HG02623 (cell line): ENCODE measurements at regions not wholly inside any gene's neighbourhood (a gene's known extent, or its start where the extent isn't known, plus 50 kb on each side); places are given as distances from the start of the nearest gene placed in this dataset.
"Not testable (repeated sequence)": the region's sequence is repeated elsewhere in the genome, so short reads cannot be mapped to it uniquely, and the experiment has no call there.

ENCODE experiments used
- ATAC-seq: cut with Tn5 transposase; IDR thresholded peaks from one replicate; pipeline ENCODE4 v1.9.1; 2021; ENCODE audit warnings: moderate library complexity; ENCODE audit not compliant: unreplicated experiment

DNA sequence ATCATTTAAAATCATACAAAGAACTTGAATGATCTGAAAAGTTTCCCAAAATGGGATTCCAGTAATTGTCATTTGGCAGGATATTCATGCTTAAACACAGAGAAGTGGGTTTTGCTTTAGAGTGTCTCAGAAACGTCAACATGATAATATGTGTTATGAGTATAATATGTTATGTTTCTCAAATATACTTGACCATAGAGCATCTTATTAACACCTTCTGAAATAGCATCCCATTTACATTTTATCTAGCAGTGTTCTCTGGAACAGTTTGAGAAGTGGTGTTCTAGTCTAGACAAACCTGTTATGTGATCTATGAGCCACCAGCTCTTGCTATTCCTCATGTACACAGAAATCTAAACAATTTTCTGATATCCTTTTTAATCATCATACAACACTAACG, 588.8 kb upstream of the PBX1 start:
- no peak for ATAC-seq

DNA sequence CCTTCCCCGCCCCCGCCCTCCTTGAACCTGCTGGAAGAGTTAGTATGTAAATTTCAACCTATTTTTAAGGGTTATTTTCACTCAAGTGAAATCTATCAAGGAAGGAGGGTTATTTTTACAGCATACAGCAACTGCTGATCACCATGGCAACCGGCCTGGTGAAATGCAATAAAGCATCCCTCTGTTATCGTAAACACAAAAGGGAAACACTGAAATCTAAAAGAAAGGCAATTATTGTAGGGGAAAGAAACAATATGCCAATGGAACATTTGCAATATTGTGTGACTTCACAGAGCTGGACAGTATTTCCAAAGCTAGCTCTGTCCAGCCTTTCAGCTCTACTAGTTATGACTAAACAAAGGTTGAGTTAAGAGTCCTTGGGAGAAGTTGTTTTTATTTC, 588.3 kb upstream of the PBX1 start:
- ATAC-seq: no peak

DNA sequence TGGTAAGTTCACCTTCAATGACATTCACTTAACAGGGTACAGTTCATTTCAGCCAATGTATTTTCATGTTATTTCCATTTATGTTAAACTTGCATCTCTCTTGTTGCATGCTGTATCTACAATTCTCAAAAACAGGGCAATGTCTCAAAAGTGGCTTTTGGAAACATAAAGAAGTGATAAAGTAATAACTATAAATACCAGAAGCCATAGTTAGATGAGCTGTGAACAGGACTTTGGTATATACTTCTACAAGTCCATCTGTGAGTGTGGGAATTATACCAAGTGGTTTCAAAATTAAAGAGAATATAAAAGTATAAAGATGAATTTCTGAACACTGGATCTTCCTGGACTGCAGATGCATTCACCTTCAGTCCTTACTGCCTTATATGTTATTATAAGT, 585.4 kb upstream of the PBX1 start:
- ATAC-seq: no peak

DNA sequence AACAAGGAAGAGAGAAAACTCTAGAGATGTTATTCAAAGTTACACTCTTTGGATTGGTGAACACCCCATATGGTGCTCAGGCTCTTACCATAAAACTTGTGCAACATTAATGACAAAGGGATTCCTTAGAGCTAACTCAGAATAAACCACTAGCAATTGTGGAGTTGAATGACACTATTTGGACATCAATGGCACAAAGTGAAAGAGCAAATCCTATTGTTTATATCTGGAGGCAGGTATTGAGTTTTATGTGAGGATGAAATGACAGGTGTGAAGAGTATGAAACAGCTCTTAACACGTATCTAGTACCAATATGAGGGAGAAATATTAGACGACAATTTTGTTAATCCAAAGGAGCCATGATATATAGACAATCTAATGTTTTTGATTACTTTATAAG, 584.9 kb upstream of the PBX1 start:
- no peak for ATAC-seq

DNA sequence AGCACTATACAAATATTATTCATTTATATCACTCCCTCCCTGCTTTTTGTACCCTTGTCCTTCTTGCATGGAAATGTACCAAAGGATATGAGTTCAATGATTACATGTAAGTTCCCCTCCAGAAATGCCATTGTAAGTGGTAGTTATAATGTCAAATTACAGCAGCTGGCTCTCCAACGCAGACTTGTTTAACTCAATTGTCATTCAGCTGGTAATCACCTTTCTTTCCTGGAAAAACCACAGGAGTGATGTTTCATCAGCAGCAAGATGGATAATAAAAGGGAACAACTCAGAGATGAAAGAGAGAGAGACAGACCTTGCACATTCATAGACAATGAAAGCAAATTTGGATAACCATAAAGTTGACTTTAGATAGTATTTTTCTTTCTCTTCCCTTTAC, 578.6 kb upstream of the PBX1 start:
- ATAC-seq: no peak

DNA sequence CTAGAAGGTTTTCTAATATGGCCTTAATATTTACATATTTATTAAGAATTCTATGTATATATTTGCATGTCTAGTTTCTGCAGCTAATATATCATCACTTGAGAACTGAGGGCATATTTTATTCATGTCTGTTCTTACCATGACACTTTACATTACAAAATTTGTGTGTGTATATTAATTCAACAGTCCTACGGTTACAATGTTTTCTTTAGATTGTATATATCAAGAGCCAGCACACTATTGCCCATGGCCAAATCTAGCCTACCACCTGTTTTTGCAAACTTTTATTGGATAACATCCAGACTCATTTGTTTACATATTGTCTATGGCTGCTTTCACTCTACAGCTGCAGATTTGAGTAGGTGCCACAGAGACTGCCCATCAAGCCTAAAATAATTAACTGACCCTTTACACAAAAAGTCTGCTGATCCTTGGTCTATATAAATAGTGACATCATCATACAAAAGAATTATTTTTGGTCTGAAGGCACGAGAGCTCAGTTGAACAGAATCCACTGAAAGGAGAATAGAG, 577.4 kb upstream of the PBX1 start:
- no peak for ATAC-seq

DNA sequence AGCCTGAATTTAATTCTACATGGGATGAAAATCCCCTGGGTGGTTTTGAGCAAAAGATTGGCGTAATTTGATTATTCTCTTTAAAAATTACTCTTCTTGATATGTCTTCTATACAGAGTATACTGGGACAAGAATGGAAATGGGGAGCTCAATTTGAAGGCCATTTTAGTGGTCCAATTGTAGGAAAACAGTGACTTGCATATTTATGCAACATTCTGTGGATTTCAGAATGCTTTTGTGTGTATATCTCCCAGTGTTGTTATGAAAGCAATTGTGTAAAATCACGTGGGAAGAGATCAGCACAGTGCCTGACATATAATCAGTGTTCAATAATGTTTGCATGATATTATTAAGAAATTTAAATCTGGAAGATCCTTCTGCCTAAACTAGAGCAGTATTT, 575.9 kb upstream of the PBX1 start:
- ATAC-seq: no peak

DNA sequence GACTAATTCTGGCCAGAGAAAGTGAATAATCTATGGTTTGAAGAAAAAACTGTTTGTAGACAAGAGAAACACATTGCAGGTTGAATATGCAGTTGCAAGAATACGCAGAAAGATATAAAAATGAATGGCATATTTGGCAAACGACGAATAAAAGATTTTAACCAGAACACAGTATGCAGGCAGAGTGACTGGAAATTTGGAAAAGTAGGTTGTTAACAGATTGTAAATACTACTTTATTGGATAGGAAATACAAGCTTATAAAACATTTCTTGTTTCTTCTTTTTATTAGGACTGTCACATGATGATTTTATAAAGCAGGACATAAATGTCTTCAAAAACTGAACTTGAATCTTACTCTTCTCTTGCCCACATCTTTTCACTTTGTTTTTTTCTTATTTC, 573.3 kb upstream of the PBX1 start:
- ATAC-seq: no peak

DNA sequence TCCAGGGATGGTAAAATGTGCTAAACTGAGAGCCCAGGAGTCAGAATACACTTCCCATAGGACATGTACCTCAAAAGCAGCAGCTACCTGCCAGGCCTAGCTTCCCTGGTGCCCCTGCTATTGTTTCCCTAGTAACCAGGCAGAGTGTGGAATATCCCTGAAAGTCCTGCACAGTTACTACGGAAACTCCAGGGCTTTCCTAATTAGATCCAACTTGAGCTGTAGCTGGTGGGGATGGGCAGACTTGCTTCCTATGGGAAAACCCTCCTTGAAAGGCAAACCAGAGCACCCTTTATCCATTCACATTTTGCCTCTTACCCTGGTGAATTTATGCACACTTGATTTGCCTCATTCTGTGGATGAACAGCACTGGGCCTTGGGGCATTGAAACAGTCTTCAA, 559.9 kb upstream of the PBX1 start:
- ATAC-seq: no peak

DNA sequence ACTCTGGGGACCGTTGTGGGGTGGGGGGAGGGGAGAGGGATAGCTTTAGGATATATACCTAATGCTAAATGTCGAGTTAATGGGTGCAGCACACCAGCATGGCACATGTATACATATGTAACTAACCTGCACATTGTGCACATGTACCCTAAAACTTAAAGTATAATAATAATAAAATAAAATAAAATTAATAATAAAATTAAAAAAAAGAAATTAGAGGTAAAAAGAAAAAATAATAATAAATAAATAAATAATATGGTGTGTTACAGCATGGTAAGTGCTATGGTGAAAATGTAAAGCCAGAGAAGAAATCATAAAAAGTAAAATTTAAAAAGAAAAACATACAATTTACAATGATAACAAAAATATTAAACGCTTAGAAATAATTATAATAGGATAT, 552.8 kb upstream of the PBX1 start:
- ATAC-seq: not testable (repeated sequence)

DNA sequence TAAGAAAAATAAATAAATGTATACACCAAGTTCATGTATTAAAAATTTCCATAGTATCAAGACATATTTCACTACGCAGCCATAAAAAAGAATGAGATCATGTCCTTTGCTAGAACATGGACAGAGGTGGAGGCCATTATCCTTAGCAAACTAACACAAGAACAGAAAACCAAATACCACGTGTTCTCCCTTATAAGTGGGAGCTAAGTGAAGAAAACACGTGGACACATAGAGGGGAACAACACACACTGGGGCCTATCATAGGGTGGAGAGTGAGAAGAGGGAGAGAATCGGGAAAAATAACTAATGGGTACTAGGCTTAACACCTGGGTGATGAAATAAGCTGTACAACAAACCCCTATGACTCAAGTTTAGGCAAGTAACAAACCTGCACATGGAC, 552.4 kb upstream of the PBX1 start:
- no peak for ATAC-seq

DNA sequence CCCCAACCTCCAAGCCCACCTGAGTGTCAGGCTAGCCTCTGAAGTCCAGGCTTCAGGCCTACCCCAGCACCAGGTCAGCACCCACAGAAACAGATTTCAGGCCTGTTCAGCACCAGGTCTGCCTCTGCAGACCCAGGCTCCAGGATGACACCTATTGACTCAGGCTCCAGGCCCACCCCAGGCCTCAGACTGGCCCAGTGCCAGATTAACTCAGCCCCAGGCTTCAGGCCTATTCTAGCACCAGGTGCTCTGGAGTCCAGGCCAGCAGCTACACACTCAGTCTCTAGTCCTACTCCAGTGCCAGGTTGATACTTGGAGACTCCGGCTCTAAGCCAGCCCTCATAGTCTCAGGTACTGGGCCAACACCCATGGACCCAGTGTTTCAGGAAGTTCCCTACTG, 541.7 kb upstream of the PBX1 start:
- ATAC-seq: no peak

DNA sequence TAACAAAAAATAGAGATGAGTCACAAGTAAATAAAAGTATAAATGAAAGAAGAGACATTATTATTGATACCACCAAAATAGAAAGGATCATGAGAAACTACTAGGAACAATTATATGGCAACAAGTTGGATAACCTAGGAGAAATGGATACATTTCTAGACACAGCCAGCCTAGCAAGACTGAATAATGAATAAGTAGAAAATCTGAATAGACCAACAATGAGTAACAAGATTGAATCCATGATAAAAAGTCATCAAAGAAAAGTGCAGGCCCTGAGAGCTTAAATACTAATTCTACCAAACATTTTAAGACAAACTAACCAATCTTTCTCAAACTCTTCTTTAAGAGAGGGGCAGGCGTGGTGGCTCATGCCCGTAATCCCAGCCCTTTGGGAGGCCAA, 538.6 kb upstream of the PBX1 start:
- ATAC-seq: no peak

DNA sequence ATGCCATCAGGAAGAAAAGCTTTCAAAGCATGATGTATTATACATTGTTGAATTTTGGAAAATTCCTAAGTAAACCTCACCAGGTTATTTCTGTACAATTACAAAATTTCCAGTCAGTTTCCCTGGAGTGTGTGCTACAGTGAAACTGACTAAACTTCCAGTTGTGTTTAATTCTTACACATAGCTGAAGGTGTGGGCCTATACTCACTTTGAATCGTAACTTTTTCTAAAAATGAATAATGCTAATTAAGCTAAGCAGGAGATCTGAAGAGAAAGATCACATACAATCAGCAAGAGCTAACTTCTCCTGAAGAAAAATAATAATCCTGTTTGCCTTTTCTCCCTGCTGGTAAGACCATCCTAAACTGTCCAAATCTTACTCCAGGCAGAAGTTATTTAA, 537.2 kb upstream of the PBX1 start:
- ATAC-seq: no peak

DNA sequence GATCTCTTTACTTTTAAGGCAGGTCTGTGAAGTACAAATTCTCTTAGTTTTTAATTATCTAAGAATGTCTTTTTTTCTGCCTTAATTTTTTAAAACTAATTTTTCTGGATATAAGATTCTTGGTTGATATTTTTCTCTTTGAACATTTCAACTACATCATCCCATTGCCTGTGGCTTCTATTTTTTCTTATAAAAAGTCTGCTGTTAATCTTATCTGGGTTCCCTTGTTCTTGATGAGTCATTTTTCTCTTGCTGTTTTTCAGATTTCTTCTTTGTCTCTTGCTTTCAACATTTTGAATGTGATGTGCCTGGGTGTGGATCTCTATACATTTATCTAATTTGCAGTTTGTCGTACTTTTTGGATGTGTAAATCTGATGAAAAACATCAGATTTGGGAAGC, 525.2 kb upstream of the PBX1 start:
- no peak for ATAC-seq

DNA sequence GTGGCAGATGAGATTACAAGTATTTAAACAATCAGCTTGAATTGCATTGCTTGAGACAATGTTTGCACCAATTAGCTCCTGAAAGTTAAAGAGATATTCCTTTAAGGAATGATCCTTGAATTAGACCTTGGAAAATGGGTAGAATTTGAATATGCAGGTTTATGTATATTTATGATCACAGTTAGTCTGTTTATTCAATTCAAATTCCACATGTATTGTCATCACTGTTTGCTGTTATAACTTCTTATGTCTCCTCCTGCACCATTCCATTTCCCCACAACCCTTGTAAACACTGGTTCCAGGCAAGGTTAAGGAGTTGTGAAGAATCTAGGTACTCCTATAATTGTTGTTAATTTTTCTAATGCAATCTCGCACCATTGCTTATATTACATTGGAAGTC, 518.2 kb upstream of the PBX1 start:
- no peak for ATAC-seq

DNA sequence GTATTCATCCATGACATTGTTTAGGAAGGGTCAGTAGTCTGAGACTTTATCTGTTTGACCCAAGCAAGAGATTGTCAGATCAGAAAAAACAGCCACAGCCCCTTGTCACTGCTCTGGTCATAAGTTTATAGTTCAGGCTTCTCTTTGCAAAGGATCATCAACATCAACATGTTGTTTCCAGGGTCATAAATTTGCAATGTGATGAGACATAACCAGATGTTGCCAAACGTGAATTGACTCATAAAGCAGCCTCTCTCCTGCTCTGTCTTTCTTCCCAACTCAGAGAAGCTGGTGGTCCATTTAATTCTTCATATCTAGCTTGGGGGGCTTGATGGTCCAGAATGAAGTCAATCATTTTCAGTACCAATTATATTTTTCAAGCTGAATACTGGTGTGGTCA, 507.2 kb upstream of the PBX1 start:
- no peak for ATAC-seq

DNA sequence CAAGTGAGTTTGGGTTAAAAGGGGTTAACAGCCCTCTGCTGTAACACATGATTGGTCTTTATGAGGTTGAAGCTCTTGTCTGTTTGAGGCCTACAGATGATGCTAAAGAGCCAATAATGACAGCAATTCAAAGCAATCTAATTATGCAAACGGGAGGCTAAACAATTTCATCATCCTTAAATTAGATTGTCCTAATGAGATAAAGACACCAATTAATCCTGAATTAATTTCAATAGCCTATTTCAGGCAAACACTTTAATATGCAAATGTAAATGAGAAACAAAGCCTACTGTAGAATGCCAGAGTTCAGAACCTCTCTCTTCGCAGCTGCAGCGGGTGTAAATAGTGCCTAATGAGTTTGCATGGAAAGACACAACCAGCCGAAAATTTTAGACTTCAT, 504.7 kb upstream of the PBX1 start:
- ATAC-seq: no peak

DNA sequence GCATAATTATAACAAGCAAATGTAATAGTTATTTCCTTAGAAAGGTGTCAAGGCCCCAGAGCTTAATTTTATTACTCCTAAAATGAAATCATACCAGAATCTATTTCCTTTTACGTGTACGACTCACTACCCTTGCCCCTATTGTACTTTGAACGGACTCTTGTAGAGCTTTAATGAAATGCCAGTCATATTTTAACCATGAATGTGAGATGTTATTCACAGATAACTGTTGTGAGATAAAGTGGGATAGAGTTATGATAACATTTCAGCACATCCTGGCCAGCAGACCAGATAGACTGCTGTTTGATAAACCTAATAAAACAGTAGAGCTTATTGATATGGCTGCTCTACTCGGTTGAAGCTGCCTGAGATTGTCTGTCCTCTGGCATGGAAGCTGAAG, 500.8 kb upstream of the PBX1 start:
- ATAC-seq: no peak

DNA sequence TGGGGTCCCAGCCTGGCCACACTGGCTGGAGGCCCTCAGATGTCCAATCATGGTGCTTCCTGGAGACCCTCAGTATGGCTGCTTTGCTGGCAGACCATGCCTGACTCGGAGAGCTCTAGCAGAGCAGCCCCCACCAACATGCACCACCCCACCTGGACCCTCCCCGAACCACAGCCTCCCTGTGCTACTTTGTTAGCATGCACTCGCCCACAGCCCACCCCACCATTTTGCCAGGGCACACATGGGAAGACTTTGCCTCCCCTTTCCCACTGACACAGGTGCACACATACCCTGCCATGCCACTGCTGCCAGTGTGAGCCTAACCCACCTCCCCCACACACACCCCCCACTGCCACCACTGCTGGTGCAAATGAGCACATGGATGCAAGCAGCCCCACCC, 497.5 kb upstream of the PBX1 start:
- ATAC-seq: no peak

DNA sequence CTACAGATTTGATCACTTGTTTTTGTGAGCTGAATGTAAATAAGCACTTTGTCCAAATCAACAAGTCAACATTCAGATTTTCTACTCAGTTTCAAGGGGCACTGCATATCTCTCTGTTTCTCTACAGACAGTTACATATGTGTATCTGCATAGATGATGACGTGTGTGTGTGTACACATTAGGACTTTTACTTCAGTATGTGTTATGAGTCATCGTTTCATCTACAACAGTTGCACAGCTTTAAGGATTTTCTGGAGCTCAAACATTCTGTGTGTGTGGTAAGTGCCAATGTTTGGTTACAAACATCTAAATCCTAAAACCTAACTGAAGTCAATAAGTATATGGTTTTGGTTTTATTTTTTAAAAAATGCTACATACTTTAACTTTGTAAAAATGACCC, 494.5 kb upstream of the PBX1 start:
- no peak for ATAC-seq

DNA sequence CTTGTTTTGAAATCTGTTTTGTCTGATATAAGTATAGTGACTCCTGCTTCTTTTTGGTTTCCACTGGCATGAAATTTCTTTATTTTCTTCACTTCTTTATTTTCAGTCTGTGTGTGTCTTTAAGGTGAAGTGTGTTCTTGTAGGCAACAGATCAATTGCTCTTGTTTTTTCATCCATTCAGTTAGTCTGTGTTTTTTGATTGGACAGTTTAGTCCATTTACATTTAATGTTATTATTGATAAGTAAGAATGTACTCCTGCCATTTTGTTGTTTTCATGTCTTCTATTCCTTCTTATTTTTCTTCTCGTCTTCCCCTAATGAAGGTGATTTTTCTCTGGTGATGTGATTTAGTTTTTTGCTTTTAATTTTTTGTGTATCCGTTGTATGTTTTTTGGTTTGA, 487.7 kb upstream of the PBX1 start:
- no peak for ATAC-seq

DNA sequence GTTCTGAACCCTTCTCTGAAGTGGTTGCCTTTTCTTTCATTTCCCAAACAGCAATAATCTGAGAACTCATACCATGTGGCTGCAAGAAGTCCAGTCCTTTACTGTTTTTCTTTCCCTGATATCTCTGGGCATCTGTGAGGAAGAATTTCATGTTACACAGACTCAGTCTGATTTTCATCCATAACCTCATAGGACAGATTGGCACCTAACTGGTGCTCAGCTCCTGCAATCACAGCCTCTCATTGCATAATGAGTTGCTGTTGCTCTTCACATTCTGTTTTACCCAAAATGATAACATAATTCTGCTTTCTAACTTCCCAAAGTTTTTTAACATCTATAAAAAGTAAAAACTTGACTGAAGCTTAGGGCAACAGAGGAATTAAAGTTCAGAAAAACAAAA, 472.2 kb upstream of the PBX1 start:
- no peak for ATAC-seq

DNA sequence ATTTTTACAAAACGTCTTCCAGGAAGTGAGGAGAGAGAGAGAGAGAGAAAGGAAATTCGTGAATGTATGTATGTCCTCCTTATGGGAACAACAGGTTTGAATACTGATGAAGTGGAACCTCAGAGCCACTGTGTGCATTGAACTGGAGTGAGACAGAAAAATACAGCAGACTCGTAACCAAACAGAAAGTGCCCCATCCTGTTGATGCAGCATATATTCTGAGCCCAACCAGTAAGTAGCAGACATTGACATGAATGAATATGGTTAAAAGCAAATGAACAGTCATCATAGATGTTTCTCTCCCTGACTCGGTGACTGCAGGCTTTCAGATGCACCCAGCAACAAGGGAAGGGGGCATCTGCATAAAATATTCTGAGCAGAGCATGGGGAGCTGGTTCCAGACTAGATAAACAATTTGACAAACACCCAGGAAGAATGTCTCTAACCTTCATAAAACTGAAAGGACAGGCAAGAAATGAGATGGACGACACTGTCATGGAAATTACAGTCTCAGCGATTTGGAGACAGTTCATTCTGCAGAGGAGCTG, 471.0 kb upstream of the PBX1 start:
- no peak for ATAC-seq
